OCI-LY3 (cell line): ENCODE measurements at regions not wholly inside any gene's neighbourhood (a gene's known extent, or its start where the extent isn't known, plus 50 kb on each side); places are given as distances from the start of the nearest gene placed in this dataset.

Experiments
- H2AFZ ChIP-seq: fragments of 200-600, 300-600 bp; shearing (Covaris generic); 2 replicates; pipeline ENCODE4 v1.6.0; 2014; ENCODE audit warnings: antibody characterized with exemption, low read depth, low read length
- H3K27ac ChIP-seq: fragments of 200-600, 300-600 bp; sonication (generic); 2 replicates; pipeline ENCODE4 v1.5.1; 2014; ENCODE audit warnings: mild to moderate bottlenecking, low read length, moderate library complexity, mixed read lengths
- H3K27me3 ChIP-seq: fragments of 200-600, 300-600 bp; sonication (generic); 2 replicates; pipeline ENCODE4 v1.6.1; 2014; ENCODE audit warnings: low read depth, low read length, mixed read lengths
- H3K36me3 ChIP-seq: fragments of 200-600, 300-600 bp; sonication (generic); replicated peaks from 2 replicates; pipeline ENCODE3; 2014; ENCODE audit warnings: low read depth, low read length, mixed read lengths
- H3K4me1 ChIP-seq: fragments of 300-600, 200-600 bp; sonication (generic); 2 replicates; pipeline ENCODE4 v1.6.1; 2014; ENCODE audit warnings: low read length, mixed read lengths
- H3K4me2 ChIP-seq: fragments of 200-600, 300-600 bp; sonication (generic); 2 replicates; pipeline ENCODE4 v1.6.1; 2014; ENCODE audit warnings: low read length, mixed read lengths
- H3K4me3 ChIP-seq: fragments of 300-600, 200-600 bp; sonication (generic); 2 replicates; pipeline ENCODE4 v1.5.1; 2014; ENCODE audit warnings: antibody characterized with exemption, mild to moderate bottlenecking, low read length, moderate library complexity
- H3K79me2 ChIP-seq: fragments of 300-600, 200-600 bp; shearing (Covaris generic); 2 replicates; pipeline ENCODE4 v1.6.1; 2014; ENCODE audit warnings: mild to moderate bottlenecking, low read length, mixed read lengths
- H3K9ac ChIP-seq: fragments of 300-600, 200-600 bp; shearing (Covaris generic); 2 replicates; pipeline ENCODE4 v1.6.0; 2014; ENCODE audit warnings: mild to moderate bottlenecking, low read length, moderate library complexity
- H3K9me3 ChIP-seq: fragments of 200-600, 300-600 bp; shearing (Covaris generic); 2 replicates; pipeline ENCODE4 v1.6.1; 2014; ENCODE audit warnings: low read length, mixed read lengths; ENCODE audit not compliant: insufficient read depth
- H4K20me1 ChIP-seq: fragments of 200-600, 300-600 bp; sonication (generic); 2 replicates; pipeline ENCODE4 v1.6.1; 2016; ENCODE audit warnings: low read length, mixed read lengths; ENCODE audit not compliant: insufficient read depth
- EZH2phosphoT487 ChIP-seq: fragments of 200-600 bp; shearing (Covaris generic); IDR thresholded peaks from 2 replicates; pipeline ENCODE4 v1.6.1; 2018; ENCODE audit warnings: antibody characterized with exemption, mixed run types, low read depth
- TF ChIP-seq, protein P1 (sequence below): fragments of 200-600, 300-600 bp; sonication (generic); IDR thresholded peaks from 2 replicates; pipeline ENCODE4 v1.5.1; 2014; ENCODE audit warnings: antibody characterized with exemption, low read length, low read depth

DNA sequence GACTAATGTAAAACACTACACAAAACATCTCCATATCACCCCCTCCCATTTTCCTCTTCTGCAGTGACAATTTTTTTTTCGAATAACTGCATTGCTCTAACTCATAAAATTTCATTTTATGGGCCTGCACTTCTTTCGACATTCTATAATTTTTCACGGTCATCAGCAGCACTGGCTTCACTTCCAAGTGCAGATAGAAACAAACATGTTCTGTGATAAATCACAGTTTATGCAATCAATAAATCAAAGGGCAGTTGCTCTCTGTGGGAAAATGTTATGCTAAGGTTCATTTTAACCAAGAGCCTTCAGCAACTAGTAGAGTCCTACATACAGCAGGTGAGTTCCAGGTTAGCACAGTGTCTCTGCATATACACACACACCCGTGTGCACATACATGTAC, 100.1 kb downstream of the GPAM start:
- H3K27me3 ChIP-seq = no peaks in the 10 kb centered on the region; the same call in 1 of the 2 replicates
- no peaks in the 10 kb centered on the region for H3K4me1 ChIP-seq
- TF ChIP-seq, protein P1, sequence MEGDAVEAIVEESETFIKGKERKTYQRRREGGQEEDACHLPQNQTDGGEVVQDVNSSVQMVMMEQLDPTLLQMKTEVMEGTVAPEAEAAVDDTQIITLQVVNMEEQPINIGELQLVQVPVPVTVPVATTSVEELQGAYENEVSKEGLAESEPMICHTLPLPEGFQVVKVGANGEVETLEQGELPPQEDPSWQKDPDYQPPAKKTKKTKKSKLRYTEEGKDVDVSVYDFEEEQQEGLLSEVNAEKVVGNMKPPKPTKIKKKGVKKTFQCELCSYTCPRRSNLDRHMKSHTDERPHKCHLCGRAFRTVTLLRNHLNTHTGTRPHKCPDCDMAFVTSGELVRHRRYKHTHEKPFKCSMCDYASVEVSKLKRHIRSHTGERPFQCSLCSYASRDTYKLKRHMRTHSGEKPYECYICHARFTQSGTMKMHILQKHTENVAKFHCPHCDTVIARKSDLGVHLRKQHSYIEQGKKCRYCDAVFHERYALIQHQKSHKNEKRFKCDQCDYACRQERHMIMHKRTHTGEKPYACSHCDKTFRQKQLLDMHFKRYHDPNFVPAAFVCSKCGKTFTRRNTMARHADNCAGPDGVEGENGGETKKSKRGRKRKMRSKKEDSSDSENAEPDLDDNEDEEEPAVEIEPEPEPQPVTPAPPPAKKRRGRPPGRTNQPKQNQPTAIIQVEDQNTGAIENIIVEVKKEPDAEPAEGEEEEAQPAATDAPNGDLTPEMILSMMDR = no peak
- TF ChIP-seq EZH2phosphoT487 = no peak

DNA sequence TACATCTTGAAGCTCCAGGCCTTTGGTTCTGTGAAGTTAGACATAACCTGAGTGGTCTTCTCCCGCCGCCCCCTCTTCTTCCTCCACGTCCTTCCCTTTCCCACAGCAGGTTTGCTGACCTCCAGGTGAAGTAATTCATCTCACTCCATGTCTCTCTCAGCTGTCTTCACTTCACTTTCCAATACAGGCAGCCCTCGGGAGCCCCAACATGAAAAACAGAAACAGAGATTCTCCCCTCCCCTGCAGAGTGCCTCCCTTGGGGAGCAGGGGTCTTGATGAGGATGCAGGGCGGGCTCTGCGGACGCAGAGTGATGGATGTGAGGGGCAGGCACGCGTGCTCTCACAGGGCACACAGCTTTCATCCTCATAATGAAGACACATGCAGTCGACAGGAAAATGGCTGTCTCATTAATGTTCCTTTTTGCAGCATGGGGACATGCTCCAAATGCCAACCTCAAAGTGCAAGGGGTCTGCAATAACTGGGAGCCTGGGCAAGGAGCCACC, 95.6 kb downstream of the GPAM start:
- H3K4me3 ChIP-seq = no peak overlapping the region
- no peaks in the 10 kb centered on the region for H3K9me3 ChIP-seq
- no peak overlapping the region for H3K9ac ChIP-seq
- no peak overlapping the region for H3K27ac ChIP-seq
- H3K79me2 ChIP-seq = no peaks in the 10 kb centered on the region
- no peak overlapping the region for H3K4me2 ChIP-seq
- no peaks in the 10 kb centered on the region for H3K4me1 ChIP-seq
- TF ChIP-seq, protein P1 = no peak
- no peak for TF ChIP-seq EZH2phosphoT487
- H4K20me1 ChIP-seq = no peaks in the 10 kb centered on the region
- no peaks in the 10 kb centered on the region; the same call in none of the 2 replicates for H3K27me3 ChIP-seq
- no peaks in the 10 kb centered on the region for H3K36me3 ChIP-seq
- H2AFZ ChIP-seq = no peak overlapping the region

More for the DNA sequence above, 100.1 kb downstream of the GPAM start:
- Histone ChIP-seq H3K4me3 (no peak overlapping the region), H3K79me2 (no peaks in the 10 kb centered on the region), H3K27ac (no peak overlapping the region), H2AFZ (no peak overlapping the region), H3K9me3 (no peaks in the 10 kb centered on the region), H3K36me3 (no peaks in the 10 kb centered on the region), H3K9ac (no peak overlapping the region), H4K20me1 (no peaks in the 10 kb centered on the region), H3K4me2 (no peak overlapping the region)

- H3K4me3 ChIP-seq = no peak overlapping the region
- H3K9me3 ChIP-seq = no peaks in the 10 kb centered on the region
- H3K9ac ChIP-seq = no peak overlapping the region
- H3K36me3 ChIP-seq = no peaks in the 10 kb centered on the region
- H3K4me2 ChIP-seq = no peak overlapping the region
- H4K20me1 ChIP-seq = no peaks in the 10 kb centered on the region
- H3K79me2 ChIP-seq = no peaks in the 10 kb centered on the region
- H2AFZ ChIP-seq = no peak overlapping the region
- no peaks in the 10 kb centered on the region for H3K4me1 ChIP-seq
- H3K27ac ChIP-seq = no peak overlapping the region
- H3K27me3 ChIP-seq = no peaks in the 10 kb centered on the region; the same call in none of the 2 replicates
- no peak for TF ChIP-seq EZH2phosphoT487
- TF ChIP-seq, protein P1 = no peak
These were observed 91.9 kb downstream of the GPAM start for GRCh38 chr10:112091703-112092102.

DNA sequence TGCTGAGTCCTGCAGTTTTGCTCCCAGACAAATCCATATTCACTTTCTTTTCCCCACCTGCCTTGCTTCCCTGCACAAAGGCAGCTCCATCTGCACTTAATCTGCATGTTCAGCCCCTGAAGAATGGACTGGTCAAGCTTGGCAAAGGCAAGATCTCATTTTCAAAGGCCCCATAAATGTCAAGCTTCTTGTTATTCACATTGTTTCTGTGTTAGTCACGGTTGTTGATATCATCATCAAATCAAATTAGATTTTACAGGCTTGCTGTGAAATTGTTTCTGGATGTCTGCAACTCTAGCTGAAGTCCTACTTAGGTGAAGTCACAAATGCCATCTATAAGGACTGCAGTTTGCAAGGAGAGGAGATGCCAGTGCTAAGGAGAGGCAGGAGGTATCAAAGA, 91.0 kb downstream of the GPAM start:
- Histone ChIP-seq H2AFZ (no peak overlapping the region), H4K20me1 (no peaks in the 10 kb centered on the region), H3K79me2 (no peaks in the 10 kb centered on the region), H3K36me3 (no peaks in the 10 kb centered on the region), H3K27me3 (no peaks in the 10 kb centered on the region; the same call in none of the 2 replicates), H3K9me3 (no peaks in the 10 kb centered on the region), H3K4me2 (no peak overlapping the region), H3K4me1 (no peaks in the 10 kb centered on the region), H3K4me3 (no peak overlapping the region), H3K9ac (no peak overlapping the region), H3K27ac (no peak overlapping the region)
- TF ChIP-seq EZH2phosphoT487 = no peak
- TF ChIP-seq, protein P1 = no peak
